ENCODE measurements at regions not wholly inside any gene's neighbourhood (a gene's known extent, or its start where the extent isn't known, plus 50 kb on each side); places are given as distances from the start of the nearest gene placed in this dataset.

DNA sequence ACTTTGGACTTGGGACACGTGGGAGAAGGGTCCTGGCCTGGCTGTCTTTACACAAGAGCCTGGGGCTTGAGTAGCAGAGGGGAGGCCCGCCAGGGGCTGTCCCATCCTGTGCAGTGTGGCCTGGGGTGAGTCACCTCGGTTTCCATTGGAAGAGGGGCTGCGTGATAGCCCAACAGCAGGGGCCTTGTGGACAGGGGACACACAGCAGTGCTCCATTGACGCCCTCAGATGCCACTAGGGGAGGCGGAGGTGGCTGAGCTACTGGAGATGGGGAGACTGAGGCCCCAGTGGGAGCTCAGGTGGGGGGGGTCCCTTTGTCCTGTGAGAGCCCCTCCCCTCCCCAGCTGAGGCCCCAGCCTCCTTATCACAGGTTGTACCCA lies 50.0 kb upstream of the RNU6ATAC start:
- FAIRE-seq (no peak), DNase-seq (ENCODE audit: insufficient read length) (no peak)
- TF ChIP-seq POLR2A (IDR thresholded peaks at IDR 0.05; ENCODE audit: low read depth, low read length): no peak
- TF ChIP-seq POLR2AphosphoS5 (IDR thresholded peaks at IDR 0.05; ENCODE audit: low read depth, low read length): no peak
- no peak for TF ChIP-seq TAF1 (IDR thresholded peaks at IDR 0.05; ENCODE audit: borderline replicate concordance, low read depth, low read length)

DNA sequence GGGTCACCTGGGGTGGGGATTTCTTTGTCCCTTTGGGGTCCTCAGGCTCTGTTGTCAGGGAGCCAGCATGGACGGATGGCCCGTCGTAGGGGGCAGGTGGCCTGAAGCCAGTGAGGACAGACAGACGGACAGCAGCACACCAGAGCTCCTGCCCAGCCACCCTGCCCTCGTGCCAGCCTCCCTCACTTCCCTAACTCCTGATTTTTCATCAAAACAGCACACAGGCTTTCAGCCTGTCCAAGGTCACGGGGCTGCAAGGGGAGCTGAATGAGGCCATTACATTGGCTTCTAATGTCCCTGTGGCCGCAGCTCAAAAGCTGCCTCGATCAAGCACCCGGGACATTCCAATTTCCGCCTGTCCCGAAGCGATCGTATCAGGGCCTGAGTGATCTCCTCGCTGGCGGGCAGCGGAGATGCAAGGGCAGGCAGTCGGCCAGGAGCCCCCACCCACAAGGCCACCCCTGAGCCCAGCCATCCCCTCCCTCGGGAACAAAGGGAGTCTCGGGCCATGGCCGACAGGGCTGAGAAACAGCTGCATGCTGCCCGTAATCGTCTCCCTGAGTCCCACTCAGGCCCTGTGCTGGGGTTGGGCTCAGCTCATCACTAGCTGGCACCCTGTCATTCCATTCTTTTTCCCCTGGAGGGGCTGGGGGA lies 50.5 kb upstream of the RNU6ATAC start:
- no peak for FAIRE-seq
- TF ChIP-seq TAF1 (IDR thresholded peaks at IDR 0.05; ENCODE audit: borderline replicate concordance, low read depth, low read length) (no peak), POLR2AphosphoS5 (IDR thresholded peaks at IDR 0.05; ENCODE audit: low read depth, low read length) (no peak), POLR2A (IDR thresholded peaks at IDR 0.05; ENCODE audit: low read depth, low read length) (no peak)
- no peak for DNase-seq (ENCODE audit: insufficient read length)

DNA sequence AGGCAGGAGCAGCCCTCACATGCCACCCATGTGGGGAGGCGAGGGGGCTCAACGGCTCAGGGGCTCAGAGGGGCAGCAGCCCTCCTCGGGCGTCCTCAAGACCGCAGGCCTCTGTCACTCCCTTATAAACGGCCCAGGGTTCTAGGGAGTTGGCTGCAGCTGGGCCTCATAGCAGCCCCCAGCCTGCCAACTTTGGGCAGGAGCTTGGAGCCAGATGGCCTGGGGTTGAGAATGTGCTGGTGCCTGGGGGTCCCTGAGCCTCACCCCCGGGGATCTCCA lies 51.0 kb upstream of the RNU6ATAC start:
- DNase-seq (ENCODE audit: insufficient read length): no peak
- FAIRE-seq: no peak
- TF ChIP-seq POLR2AphosphoS5 (IDR thresholded peaks at IDR 0.05; ENCODE audit: low read depth, low read length) (no peak), TAF1 (IDR thresholded peaks at IDR 0.05; ENCODE audit: borderline replicate concordance, low read depth, low read length) (no peak), POLR2A (IDR thresholded peaks at IDR 0.05; ENCODE audit: low read depth, low read length) (no peak)

DNA sequence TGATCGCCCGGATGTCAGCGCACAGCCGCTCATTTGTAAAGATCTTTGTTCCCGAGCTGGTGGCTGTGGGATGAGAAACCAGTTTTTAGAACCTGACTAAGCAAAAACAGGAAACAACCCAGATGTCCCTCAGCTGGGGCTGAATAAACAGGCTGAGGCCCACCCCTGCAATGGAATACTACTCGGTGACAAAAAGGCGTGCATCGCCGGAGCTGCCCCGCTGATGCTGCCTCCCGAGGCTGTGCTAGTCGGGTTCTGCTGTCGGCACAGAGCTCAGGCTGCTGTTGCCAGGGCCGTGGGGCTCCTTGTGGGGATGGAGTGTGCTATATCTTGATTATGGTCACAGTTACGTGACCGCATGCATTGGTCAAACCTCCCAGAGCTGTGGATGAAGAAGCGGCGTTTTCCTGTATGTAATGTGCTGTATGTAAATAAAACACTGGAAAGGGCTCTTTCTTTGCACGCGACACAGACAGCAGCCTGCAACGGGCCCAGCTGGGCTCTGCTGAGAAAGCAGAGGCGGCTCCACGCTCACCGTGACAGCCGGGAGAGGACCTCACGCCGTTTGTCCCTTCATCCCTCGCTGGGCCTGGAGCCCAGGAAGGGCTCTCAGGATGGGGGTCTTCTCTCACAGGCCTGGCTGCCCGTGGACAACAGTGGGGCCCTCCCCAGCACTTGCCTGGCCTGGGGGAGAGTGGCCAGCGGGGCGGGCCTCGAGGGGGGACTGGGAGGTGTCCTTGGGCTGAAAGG lies 51.5 kb upstream of the RNU6ATAC start:
- FAIRE-seq: no peak
- TF ChIP-seq POLR2AphosphoS5 (IDR thresholded peaks at IDR 0.05; ENCODE audit: low read depth, low read length) (no peak), TAF1 (IDR thresholded peaks at IDR 0.05; ENCODE audit: borderline replicate concordance, low read depth, low read length) (no peak), POLR2A (IDR thresholded peaks at IDR 0.05; ENCODE audit: low read depth, low read length) (no peak)
- no peak for DNase-seq (ENCODE audit: insufficient read length)

DNA sequence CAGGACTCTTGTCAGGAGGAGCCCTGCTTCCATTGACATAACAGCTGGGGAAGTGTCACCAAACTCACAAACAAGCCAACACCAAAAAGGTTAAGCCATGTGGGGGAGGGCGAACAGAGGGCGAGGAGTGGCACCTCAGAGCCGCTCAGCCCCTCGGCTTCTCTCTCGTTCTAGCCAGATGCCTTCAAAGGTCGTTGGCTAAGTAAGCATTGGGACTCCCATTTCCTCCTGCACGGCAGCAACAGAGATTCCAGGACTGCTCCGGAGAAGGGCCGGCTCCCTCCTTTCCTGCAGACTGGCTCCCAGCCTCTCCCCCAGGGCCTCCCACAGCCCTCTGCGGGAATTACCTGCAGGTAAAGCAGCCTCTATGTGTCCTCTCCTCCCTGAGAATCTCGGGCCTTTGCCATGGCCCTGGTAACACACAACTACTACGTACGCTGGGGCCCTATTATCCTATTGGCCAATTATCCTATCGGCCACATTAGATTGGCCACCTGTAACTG lies 52.1 kb upstream of the RNU6ATAC start:
- FAIRE-seq (no peak), DNase-seq (ENCODE audit: insufficient read length) (no peak)
- TF ChIP-seq POLR2A (IDR thresholded peaks at IDR 0.05; ENCODE audit: low read depth, low read length) (no peak), POLR2AphosphoS5 (IDR thresholded peaks at IDR 0.05; ENCODE audit: low read depth, low read length) (no peak), TAF1 (IDR thresholded peaks at IDR 0.05; ENCODE audit: borderline replicate concordance, low read depth, low read length) (no peak)

DNA sequence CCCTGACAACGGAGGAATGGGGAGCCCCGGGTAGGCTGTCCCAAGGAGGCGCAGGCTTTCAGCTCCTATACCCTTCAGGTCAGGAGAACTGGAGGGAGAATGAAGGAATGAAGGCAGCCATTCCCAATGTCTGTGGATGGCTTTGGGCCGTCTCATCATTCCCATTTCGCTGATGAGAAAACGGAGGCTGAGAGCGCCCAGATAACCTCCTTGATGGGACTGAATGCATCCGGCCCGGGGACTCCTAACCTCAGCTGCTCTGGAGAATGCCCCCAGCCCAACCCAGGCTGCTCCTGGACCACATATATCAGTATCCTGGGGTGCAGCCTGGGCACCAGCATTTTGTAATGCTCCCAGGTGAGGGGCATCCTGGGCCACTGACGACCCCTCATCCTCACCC lies 52.6 kb upstream of the RNU6ATAC start:
- FAIRE-seq: no peak
- no peak for TF ChIP-seq POLR2AphosphoS5 (IDR thresholded peaks at IDR 0.05; ENCODE audit: low read depth, low read length)
- TF ChIP-seq POLR2A (IDR thresholded peaks at IDR 0.05; ENCODE audit: low read depth, low read length): no peak
- no peak for TF ChIP-seq TAF1 (IDR thresholded peaks at IDR 0.05; ENCODE audit: borderline replicate concordance, low read depth, low read length)
- DNase-seq (ENCODE audit: insufficient read length): no peak

DNA sequence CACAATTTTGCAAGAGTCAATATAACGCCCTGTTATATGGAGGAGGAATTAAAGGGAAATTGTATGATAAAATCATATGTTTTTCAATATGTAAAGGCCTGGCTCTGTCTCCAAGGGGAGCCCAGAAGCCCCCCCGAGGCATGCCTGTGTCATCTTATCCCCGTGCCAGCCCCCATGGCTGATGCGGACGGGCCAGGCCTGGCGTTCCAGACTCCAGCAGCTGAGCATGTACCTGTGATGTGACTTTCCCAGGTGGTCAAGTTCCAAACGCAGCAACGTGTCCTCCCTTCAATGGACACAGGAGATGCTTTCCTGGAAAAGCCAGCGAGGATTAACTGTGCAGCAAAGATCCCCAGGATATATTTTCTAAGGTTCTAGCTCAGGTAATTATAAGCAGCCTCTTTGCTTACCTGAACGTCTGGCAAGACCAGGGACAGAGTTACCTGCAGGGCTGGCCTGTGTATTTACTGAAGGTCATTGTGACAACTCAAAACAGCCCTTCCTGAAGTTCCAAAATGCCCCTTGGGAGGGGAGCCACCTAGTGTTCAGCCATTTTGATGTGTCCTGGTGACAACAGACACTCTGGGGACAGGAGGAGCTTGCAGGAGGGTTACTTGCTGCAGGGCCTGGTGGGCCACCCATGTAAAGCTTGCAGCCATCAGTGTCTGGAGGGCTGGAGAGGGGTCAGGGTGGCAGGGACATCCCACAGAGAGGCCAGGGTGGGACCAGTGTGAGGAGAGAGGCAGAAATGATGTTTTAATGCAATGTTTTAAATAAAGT lies 53.3 kb upstream of the RNU6ATAC start:
- no peak for DNase-seq (ENCODE audit: insufficient read length)
- FAIRE-seq: no peak
- TF ChIP-seq TAF1 (IDR thresholded peaks at IDR 0.05; ENCODE audit: borderline replicate concordance, low read depth, low read length) (no peak), POLR2AphosphoS5 (IDR thresholded peaks at IDR 0.05; ENCODE audit: low read depth, low read length) (no peak), POLR2A (IDR thresholded peaks at IDR 0.05; ENCODE audit: low read depth, low read length) (no peak)

DNA sequence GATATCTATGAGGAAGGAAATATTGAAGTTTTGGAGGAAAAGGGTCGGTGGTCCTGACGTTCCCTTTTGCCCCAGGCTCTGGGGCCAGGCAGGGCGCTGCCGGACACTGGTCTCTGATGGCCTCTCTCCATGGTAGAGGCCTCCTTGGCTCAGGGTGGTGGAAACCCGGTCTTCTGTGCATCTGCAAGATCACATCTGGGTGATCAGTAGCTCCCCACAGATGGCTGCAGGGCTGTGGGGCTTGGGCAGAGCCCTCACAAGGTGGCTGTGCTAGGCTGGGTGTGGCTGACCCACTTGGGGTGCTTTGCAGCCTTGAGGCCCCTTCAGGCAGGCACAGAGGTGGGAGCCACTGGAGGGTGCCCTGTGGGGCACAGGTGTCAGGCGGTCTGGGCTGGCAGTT lies 53.9 kb upstream of the RNU6ATAC start:
- TF ChIP-seq TAF1 (IDR thresholded peaks at IDR 0.05; ENCODE audit: borderline replicate concordance, low read depth, low read length) (no peak), POLR2AphosphoS5 (IDR thresholded peaks at IDR 0.05; ENCODE audit: low read depth, low read length) (no peak)
- DNase-seq (ENCODE audit: insufficient read length) (no peak), FAIRE-seq (no peak)

DNA sequence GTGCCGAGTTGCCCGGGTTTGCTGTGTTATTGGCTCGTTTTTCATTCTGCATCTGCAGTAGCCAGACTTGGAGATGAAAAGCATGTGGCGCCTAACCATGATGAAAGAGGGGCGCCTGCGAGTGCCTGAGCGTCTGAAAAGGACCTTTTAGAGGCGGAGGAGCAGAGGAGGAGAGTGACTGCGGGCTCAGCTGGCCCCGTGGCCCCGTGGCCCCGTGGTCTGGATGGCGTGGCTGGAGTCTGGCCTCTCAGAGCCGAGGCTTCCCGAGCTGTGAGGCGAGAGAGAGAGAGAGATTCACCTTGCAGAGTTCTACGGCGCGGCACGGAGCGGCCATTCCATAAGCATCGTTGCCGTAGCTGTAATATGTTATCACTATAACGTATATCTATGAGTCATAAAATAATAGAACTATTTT lies 55.3 kb upstream of the RNU6ATAC start:
- no peak for FAIRE-seq
- DNase-seq (ENCODE audit: insufficient read length): no peak
- TF ChIP-seq POLR2A (IDR thresholded peaks at IDR 0.05; ENCODE audit: low read depth, low read length): no peak
- TF ChIP-seq TAF1 (IDR thresholded peaks at IDR 0.05; ENCODE audit: borderline replicate concordance, low read depth, low read length): no peak
- no peak for TF ChIP-seq POLR2AphosphoS5 (IDR thresholded peaks at IDR 0.05; ENCODE audit: low read depth, low read length)

DNA sequence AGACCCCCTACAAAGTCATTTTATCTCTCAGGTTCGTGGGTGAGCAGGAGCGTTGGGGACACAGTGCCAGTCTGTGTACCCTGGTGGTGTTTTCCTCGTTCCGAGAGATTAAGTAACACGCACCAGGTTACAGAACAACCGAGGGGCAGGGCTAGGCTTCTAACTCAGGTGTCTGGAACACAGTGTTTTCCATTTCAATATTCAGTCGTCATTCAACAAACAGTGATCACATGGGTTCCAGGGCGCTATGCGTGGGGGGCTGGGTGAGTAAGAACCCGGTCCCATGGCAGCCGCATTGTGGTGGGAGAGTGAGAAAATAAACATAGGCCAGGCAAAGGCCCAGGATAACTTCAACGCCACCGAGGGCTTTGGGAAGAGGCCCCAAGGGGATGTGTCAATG lies 55.9 kb upstream of the RNU6ATAC start:
- no peak for TF ChIP-seq POLR2AphosphoS5 (IDR thresholded peaks at IDR 0.05; ENCODE audit: low read depth, low read length)
- no peak for TF ChIP-seq TAF1 (IDR thresholded peaks at IDR 0.05; ENCODE audit: borderline replicate concordance, low read depth, low read length)
- TF ChIP-seq POLR2A (IDR thresholded peaks at IDR 0.05; ENCODE audit: low read depth, low read length): no peak
- FAIRE-seq: no peak
- DNase-seq (ENCODE audit: insufficient read length): no peak

DNA sequence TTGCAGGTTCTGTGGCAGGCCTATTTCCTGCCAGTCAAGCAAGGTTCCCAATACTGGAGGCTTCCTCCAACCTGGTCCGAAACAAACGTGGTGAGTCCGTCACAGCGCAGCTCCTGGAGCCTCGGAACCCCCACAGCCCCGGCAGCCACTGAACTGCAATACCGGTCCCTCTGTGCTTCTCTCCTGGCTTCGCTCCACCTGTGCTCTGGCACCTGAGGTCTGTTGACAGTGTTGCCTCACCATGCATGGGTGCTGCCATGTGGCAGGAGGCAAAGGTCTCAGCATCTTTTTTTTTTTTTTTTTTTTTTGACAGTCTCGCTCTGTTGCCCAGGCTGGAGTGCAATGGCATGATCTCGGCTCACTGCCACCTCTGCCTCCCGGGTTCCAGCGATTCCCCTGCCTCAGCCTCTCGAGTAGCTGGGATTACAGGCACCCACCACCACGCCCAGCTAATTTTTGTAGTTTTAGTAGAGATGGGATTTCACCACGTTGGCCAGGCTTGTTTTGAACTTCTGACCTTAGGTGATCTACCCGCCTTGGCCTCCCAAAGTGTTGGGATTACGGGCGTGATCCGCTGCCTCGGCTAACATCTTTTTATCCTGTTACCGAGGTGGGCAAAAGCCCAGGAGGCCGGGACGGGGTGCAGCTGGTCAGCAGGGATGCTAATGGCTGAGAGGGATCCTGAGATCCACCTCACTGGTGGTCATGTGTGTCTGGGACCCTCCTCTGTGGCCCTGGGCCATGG lies 57.1 kb upstream of the RNU6ATAC start:
- FAIRE-seq (no peak), DNase-seq (ENCODE audit: insufficient read length) (no peak)

More for the DNA sequence above, 57.1 kb upstream of the RNU6ATAC start:
- TF ChIP-seq POLR2A (IDR thresholded peaks at IDR 0.05; ENCODE audit: low read depth, low read length): no peak
- no peak for TF ChIP-seq TAF1 (IDR thresholded peaks at IDR 0.05; ENCODE audit: borderline replicate concordance, low read depth, low read length)
- no peak for TF ChIP-seq POLR2AphosphoS5 (IDR thresholded peaks at IDR 0.05; ENCODE audit: low read depth, low read length)
